Mesothelial cell of epicardium (in vitro differentiated cells): ENCODE measurements at regions not wholly inside any gene's neighbourhood (a gene's known extent, or its start where the extent isn't known, plus 50 kb on each side); places are given as distances from the start of the nearest gene placed in this dataset.

ENCODE experiments used
- DNase-seq, 2 experiments: peaks; one replicate each; pipeline ENCODE4 v3.0.0; 2021; ENCODE audit warnings: low spot score in 2 of 2; ENCODE audit not compliant: unreplicated experiment in 2 of 2
- H3K27ac Mint-ChIP-seq: 2 replicates; pipeline ENCODE4 v1.8.0; 2021; ENCODE audit warnings: mixed read lengths
- H3K27me3 Mint-ChIP-seq: 2 replicates; pipeline ENCODE4 v1.8.0; 2021; ENCODE audit warnings: low read depth, mixed read lengths
- H3K36me3 Mint-ChIP-seq: 2 replicates; pipeline ENCODE4 v1.8.0; 2021; ENCODE audit warnings: mixed read lengths
- H3K4me1 Mint-ChIP-seq: 2 replicates; pipeline ENCODE4 v1.8.0; 2021; ENCODE audit warnings: mixed read lengths
- H3K4me3 Mint-ChIP-seq: 2 replicates; pipeline ENCODE4 v1.8.0; 2021; ENCODE audit warnings: mild to moderate bottlenecking, moderate library complexity, mixed read lengths
- H3K9me3 Mint-ChIP-seq: 2 replicates; pipeline ENCODE4 v1.8.0; 2021; ENCODE audit warnings: mixed read lengths
- CTCF ChIP-seq: fragments of 200-600 bp; sonication (generic); IDR thresholded peaks from one replicate; pipeline ENCODE4 v1.5.0; 2021; ENCODE audit warnings: antibody characterized with exemption; ENCODE audit not compliant: unreplicated experiment

- Mint-ChIP-seq H3K4me1 (peaks cover 6% of the 10 kb centered on the region), H3K4me3 (no peak overlapping the region), H3K27me3 (no peaks in the 10 kb centered on the region), H3K9me3 (peaks cover 21% of the 10 kb centered on the region), H3K36me3 (no peaks in the 10 kb centered on the region), H3K27ac (no peak overlapping the region)
- DNase-seq: no peak
- TF ChIP-seq CTCF: no peak
These were observed 376.7 kb downstream of the DNAH5 start for GRCh38 chr5:13567819-13568218.

- no peak for TF ChIP-seq CTCF
- peaks cover 21% of the 10 kb centered on the region for H3K9me3 Mint-ChIP-seq
- no peaks in the 10 kb centered on the region for H3K27me3 Mint-ChIP-seq
- H3K4me3 Mint-ChIP-seq: no peak overlapping the region
- no peak overlapping the region for H3K27ac Mint-ChIP-seq
- no peak for DNase-seq
- no peaks in the 10 kb centered on the region for H3K36me3 Mint-ChIP-seq
- peaks cover 6% of the 10 kb centered on the region for H3K4me1 Mint-ChIP-seq
These were observed 377.6 kb downstream of the DNAH5 start for GRCh38 chr5:13566871-13567339.

GRCh38 chr5:13558408-13558807 lies 386.1 kb downstream of the DNAH5 start:
- Mint-ChIP-seq H3K27ac (no peak overlapping the region), H3K36me3 (no peaks in the 10 kb centered on the region), H3K27me3 (peaks cover 2% of the 10 kb centered on the region), H3K9me3 (peaks cover 6% of the 10 kb centered on the region), H3K4me1 (no peaks in the 10 kb centered on the region), H3K4me3 (no peak overlapping the region)
- no peak for DNase-seq
- no peak for TF ChIP-seq CTCF

GRCh38 chr5:13553896-13554295 lies 390.6 kb downstream of the DNAH5 start:
- Mint-ChIP-seq H3K9me3 (no peaks in the 10 kb centered on the region), H3K4me1 (no peaks in the 10 kb centered on the region), H3K36me3 (no peaks in the 10 kb centered on the region), H3K4me3 (no peak overlapping the region), H3K27ac (no peak overlapping the region), H3K27me3 (peaks cover 20% of the 10 kb centered on the region)
- peak in 1 of 2 experiments; percentile 53 for DNase-seq
- TF ChIP-seq CTCF: no peak

GRCh38 chr5:13552361-13552760 lies 392.1 kb downstream of the DNAH5 start:
- H3K9me3 Mint-ChIP-seq: no peaks in the 10 kb centered on the region
- DNase-seq: no peak
- H3K27me3 Mint-ChIP-seq: peaks cover 17% of the 10 kb centered on the region
- H3K4me1 Mint-ChIP-seq: no peaks in the 10 kb centered on the region
- H3K4me3 Mint-ChIP-seq: no peak overlapping the region
- H3K36me3 Mint-ChIP-seq: no peaks in the 10 kb centered on the region
- H3K27ac Mint-ChIP-seq: no peak overlapping the region
- no peak for TF ChIP-seq CTCF

- no peak for DNase-seq
- Mint-ChIP-seq H3K36me3 (no peaks in the 10 kb centered on the region), H3K27me3 (peaks cover 17% of the 10 kb centered on the region), H3K4me3 (no peak overlapping the region), H3K27ac (no peak overlapping the region), H3K4me1 (no peaks in the 10 kb centered on the region), H3K9me3 (no peaks in the 10 kb centered on the region)
- TF ChIP-seq CTCF: no peak
These were observed 392.8 kb downstream of the DNAH5 start for GRCh38 chr5:13551645-13552044.
